ENCODE measurements at regions not wholly inside any gene's neighbourhood (a gene's known extent, or its start where the extent isn't known, plus 50 kb on each side); places are given as distances from the start of the nearest gene placed in this dataset.

DNA sequence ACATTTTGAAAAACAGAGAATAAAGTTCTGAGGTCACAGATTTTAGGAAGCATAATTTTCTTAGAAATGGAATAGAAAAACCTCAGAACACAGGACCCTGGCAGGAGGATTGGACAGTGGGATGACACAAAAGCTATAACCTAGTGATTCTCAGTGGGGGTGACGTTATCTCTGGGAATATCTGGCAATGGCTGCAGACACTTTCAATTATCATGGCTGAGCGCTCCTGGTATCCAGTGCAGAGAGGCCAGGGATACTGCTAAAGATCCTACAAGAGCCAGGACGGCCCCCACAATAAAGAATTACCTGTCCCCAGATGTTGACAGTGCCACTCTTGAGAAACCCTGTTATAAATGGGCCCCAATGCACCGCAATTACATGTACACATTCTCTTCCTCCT, 117.2 kb upstream of the SPRED2 start:
- no peak for DNase-seq

DNA sequence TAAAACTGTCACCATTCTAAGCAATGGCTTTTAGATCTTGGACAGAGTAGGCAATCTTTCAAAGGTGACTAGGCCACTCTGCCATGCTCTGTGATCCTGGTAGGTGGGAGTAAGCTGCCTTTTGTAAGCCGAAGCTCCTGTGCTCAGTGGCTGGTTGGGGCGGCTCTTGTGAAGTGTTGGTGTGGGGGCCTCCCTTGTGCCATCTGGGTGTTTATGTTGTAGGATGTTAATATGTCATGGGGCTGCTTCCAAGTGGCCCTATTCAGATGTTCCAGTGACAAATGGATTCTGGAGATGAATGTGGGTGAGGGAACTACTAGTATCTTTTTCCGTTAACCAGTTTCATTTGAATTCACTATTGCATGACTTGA, 116.8 kb upstream of the SPRED2 start:
- no peak for DNase-seq

DNA sequence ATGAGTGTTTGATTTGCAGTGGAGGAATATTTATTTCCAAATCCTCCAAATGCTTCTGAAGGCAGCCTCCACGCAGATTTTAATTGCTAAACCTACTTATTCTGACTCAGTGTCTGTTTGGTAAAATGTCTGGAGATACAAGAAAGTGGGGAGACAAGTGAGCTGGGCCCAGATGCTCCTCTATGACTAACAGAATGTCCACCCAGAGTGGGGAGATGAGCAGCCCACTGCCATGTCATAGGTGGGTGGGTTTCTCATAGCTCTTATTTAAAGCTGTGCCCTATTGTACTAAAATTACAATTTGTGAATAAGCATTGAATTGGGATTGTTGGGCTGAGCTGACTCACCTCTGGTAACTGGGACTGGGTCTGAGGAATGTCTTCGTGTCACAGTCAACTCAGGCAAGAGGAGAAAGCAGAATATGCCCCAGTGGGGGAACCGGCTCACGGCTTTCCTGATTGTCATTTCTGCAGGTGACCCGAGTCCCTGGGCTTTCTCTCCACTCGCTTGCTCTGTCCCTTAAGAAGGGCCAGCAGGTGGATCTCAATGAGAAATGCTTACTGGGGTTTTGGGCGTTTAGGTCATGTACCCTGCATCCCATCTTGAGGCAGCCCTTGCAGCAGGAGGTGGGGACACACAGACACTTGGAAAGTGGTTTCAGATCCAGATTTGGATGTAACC, 116.3 kb upstream of the SPRED2 start:
- no peak for DNase-seq

GRCh38 chr2:65548064-65548463, 115.7 kb upstream of the SPRED2 start:
- DNase-seq, result no peak

DNA sequence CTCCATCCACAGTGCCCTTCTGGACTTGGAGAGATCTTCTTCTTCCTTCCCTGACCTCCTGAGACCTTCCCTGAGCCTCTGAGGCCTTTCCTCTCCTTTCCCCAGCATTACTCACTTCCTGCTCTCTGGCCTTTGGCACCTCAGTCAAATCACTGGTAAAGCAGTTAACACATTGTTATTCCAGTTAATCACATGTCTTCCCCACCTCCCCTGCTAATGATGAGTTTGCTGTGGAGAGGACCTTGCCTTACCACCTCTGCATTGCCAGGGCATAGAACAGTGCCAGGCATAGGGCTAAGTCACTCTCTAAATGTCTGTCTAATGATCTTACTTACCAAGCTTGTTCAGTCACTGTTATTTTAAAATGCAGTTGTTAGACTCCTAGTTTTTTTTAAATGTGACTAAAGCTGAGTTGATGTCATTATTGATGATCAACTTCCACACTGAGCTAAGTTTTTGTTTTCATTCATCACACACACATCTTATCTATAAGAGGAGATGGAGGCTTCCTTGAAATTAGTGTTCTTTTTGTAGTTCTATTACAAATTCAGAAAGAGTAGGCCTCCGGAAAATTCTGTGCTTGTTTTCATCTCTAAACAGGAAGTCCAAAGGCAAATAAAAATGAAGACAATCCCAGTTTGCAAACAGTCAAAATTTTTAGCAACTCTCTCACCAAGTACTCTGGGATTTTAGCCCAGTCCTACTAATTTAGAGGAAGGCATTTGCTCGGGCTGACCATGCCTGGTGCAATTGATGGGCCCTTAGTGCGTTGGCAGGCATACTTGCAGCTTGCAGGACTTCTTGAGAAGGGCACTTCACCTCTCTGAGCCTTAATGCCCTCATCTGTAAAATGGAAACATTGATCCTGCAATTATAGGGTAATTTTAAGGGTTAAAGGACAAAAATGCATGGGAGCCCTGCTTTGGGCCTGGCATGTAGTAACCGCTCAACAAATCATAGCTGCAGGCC, 113.7 kb upstream of the SPRED2 start:
- DNase-seq, result no peak

DNA sequence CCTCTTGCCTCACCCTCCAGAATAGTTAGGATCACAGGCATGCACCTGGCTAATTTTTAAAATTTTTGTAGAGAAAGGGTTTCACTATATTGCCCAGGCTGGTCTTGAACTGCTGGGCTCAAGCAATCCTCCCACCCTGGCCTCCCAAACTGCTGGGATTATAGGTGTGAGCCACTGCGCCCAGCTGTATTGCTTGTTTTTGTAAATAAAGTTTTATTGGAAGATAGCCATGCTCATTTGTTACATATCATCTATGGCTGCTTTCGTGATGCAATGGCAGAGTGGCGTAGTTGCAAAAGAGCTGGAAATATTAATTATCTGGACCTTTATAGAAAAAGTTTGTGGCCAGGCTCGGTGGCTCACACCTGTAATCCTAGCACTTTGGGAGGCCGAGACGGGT, 109.4 kb upstream of the SPRED2 start:
- DNase-seq, result no peak

GRCh38 chr2:65539633-65540032, 107.2 kb upstream of the SPRED2 start:
- DNase-seq, result peak; percentile 7 to 20

DNA sequence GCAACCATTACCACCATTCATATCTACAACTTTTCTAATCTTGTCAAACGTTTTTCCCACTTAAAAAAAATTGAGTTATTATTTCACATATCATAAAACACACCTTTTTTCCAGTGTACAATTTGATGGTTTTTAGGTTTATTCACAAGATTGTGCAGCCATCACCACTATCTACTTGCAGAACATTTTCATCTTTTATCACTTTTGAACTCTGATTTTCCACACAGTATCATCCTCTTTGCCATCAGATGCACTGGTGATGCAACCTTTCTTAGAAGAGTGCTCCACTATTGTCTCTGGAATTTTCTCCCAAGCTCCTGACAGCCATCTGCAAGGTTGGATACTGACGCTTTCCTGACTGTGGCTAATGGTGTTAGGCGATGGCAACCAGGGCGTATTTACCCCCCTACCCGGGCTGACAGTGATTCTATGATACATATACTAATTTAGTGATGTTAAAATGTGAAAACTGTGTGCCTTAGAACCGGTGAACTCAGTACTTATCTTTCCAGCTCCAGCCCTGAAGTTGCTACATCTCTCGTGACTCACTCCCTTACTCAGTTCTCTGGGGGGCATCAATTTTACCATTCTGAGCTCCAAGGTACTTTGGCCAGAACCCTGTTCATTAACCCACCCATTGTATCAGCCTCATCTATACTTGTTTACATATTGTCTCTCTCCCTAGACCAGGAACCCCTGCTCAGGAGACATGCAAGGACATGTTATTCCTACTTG, 105.4 kb upstream of the SPRED2 start:
- DNase-seq, result no peak

- DNase-seq, result no peak
These were observed 104.2 kb upstream of the SPRED2 start for GRCh38 chr2:65536596-65536995.

DNA sequence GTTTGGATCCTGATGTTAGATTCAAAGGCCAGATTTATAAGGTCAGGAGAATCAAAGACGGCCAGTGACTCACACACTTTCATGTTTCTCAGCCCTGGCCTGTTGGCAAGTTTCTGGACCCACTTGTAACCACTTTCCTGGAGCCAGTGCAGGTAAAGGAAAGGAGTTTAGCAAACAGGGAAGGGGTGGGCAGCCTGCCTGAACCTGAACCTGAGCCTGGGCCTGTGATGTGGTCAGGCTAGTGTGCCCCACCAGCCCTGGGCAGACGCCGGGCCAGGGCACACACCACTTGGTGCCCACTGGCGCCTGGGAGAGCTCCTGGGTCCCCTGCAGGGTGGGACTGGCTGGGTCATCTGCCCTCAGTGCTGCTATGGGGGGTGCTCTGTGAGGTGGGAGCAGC, 100.5 kb upstream of the SPRED2 start:
- DNase-seq, result no peak

GRCh38 chr2:65532326-65532725, 99.9 kb upstream of the SPRED2 start:
- no peak for DNase-seq

GRCh38 chr2:65530547-65531320, 98.3 kb upstream of the SPRED2 start:
- no peak for DNase-seq

- no peak for DNase-seq
These were observed 97.0 kb upstream of the SPRED2 start for GRCh38 chr2:65529419-65529818.

DNA sequence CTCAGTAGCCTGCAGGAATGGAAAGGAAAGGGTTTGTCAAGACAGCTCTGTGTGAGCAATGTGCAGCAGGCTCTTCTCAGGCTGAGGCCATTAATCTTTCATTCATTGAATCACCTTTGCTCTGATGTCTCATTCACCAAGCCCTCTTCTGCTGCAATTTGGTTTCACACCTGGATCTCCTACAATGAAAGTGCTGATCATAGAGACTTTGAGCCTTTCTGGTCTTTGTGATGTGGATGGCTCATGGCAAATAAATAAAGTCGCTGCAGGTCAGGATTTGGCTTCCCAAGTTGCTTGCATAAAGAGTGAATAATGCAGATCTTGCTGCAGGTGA, 95.8 kb upstream of the SPRED2 start:
- DNase-seq, result no peak

- no peak for DNase-seq
These were observed 95.2 kb upstream of the SPRED2 start for GRCh38 chr2:65527451-65528240.

- DNase-seq, result no peak
These were observed 93.3 kb upstream of the SPRED2 start for GRCh38 chr2:65525616-65526231.

GRCh38 chr2:65522922-65523321, 90.5 kb upstream of the SPRED2 start:
- no peak for DNase-seq

GRCh38 chr2:65518751-65519150, 86.4 kb upstream of the SPRED2 start:
- DNase-seq, result no peak

DNA sequence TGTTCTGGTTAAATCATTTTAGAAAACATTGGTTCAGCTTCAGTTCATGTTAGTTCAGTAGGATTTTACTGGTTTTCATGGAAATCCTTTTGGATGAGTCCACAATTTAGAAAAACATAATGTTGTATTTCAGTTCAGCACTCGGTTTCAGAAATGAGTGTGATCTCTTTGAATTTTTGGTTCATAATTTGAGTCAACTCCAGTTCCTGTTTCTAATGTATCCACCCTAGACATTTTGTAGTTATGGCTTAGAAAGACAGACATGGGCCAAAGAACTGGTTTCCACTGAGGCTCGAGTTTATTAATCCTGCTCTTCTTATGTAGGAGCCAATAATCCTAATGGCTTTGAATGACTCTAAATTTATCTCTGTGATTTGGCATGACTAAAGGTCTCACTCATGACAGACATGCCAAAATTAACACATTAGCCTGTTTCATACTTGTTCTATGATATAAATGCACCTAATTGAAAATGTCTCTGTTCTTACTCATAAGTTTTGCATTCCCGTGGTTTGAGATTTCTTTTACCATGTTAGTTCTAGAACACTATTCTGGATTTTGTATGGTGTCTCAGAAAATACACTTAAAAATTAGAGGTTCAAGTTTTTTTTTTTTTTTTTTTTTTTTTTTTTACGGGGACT, 82.3 kb upstream of the SPRED2 start:
- DNase-seq, result no peak

GRCh38 chr2:65512783-65513182, 80.4 kb upstream of the SPRED2 start:
- DNase-seq, result no peak

DNA sequence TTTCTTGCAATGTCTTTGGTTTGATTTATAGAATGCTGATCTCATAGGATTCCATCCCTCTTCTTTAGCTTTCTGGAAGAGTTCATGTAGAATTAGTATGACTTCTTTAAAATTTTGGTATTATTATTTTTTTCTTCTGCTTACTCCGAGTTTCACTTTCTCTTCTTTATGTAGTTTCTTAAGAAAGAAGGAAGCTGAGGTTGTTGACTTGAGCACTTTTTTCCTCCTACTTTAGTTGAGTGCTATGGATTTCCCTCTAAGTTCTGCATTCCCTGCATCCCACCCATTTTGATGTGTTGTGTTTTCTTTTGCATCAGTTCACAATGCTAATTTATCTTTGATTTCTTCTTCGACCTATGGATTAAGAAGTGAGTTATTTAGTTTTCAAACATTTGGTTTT, 78.9 kb upstream of the SPRED2 start:
- DNase-seq, result no peak

Measured in NCI-H2081 (cell line).